Gastrocnemius medialis (tissue), 4 donors: ENCODE measurements at regions not wholly inside any gene's neighbourhood (a gene's known extent, or its start where the extent isn't known, plus 50 kb on each side); places are given as distances from the start of the nearest gene placed in this dataset.

Source experiments
- ATAC-seq, 2 donors: fragments of 150-250 bp; one replicate each; pipeline ENCODE4 v1.9.1; 2016
- DNase-seq, 2 donors: peaks; one replicate each; pipeline ENCODE4 v3.0.0-alpha.2; 2019
- H3K27ac ChIP-seq, 4 donors: fragments of 200-600 bp; sonication (generic); 1 replicate in 1 of 4; 2 replicates in 3 of 4; pipeline ENCODE4 v1.5.1; 2016 to 2018; ENCODE audit warnings: mild to moderate bottlenecking in 2 of 4, moderate library complexity in 1 of 4
- H3K27me3 ChIP-seq, 3 donors: fragments of 200-600 bp; sonication (generic) in 2 of 3; 1 replicate in 1 of 3; 2 replicates in 2 of 3; pipeline versions ENCODE4 v1.5.1 to v1.6.0; 2016 to 2019; ENCODE audit warnings: mild to moderate bottlenecking in 1 of 3, moderate library complexity in 1 of 3
- H3K36me3 ChIP-seq, 2 donors: fragments of 200-600 bp; sonication (generic) in 1 of 2; one replicate each; pipeline ENCODE4 v1.5.1; 2017 to 2018
- H3K4me1 ChIP-seq, 2 donors: fragments of 200-600 bp; sonication (generic) in 1 of 2; one replicate each; pipeline ENCODE4 v1.5.1; 2016 to 2017; ENCODE audit warnings: mild to moderate bottlenecking in 2 of 2
- H3K4me3 ChIP-seq, 4 donors: fragments of 200-600 bp; sonication (generic) in 3 of 4; 1 replicate in 1 of 4; 2 replicates in 3 of 4; pipeline ENCODE4 v1.5.1; 2016 to 2019; ENCODE audit warnings: mild to moderate bottlenecking in 2 of 4
- H3K9me3 ChIP-seq, 3 donors: fragments of 200-600 bp; sonication (generic) in 2 of 3; 1 replicate in 1 of 3; 2 replicates in 2 of 3; pipeline ENCODE4 v1.5.1; 2016 to 2019
- POLR2A ChIP-seq, 2 donors: fragments of 450-650 bp; IDR thresholded peaks; one replicate each; pipeline ENCODE4 v1.6.1; 2017; ENCODE audit warnings: antibody characterized with exemption in 2 of 2, mild to moderate bottlenecking in 2 of 2, moderate library complexity in 2 of 2
- in situ Hi-C, 4 donors: fragments of 200-750 bp; cut with MboI; loops; one replicate each; pipeline versions ENCODE4 v1.15.0 to v1.8.0; 2017; ENCODE audit warnings: low sequenced_read_pairs in 4 of 4
- intact Hi-C: fragments of 100-400 bp; cut with DNase I; formaldehyde crosslinking; loops from one replicate; pipeline ENCODE4 v1.15.1; 2023; ENCODE audit warnings: low total_unique reads
- TF ChIP-seq, protein P1 (sequence below), 5 experiments: fragments of 450-650 bp in 3 of 5; fragments of 200-600 bp in 2 of 5; sonication (generic) in 2 of 5; IDR thresholded peaks in 4 of 5; conservative IDR thresholded peaks in 1 of 5; 1 replicate in 4 of 5; 2 replicates in 1 of 5; pipeline ENCODE4 v1.5.1; 2016 to 2019; ENCODE audit warnings: antibody characterized with exemption in 5 of 5, mild to moderate bottlenecking in 3 of 5, moderate library complexity in 3 of 5

DNA sequence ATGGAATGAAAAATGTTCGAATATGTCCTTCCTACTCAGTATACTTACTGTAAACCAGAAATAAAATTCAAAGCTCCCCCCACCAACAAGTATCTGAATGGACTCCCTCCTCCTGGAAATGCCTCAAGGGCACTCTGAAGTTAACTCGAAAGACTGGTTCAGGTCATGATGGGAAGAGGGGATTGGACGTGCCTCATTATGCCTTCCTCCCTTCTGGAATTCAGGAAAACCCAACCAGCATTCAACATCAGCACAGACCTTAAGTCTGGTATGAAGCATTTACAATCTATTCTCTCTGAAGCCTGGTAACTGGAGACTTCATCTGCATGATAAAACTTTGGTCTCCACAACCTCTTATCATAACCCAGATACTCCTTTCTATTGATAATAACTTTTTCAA, 428.3 kb upstream of the RAG2 start:
- H3K4me3 ChIP-seq, result no peak overlapping the region
- ATAC-seq, result no peak
- DNase-seq, result no peak
- H3K9me3 ChIP-seq, result no peaks in the 10 kb centered on the region
- no peak overlapping the region for H3K27ac ChIP-seq
- intact Hi-C loops, result no loop called here
- TF ChIP-seq, protein P1, sequence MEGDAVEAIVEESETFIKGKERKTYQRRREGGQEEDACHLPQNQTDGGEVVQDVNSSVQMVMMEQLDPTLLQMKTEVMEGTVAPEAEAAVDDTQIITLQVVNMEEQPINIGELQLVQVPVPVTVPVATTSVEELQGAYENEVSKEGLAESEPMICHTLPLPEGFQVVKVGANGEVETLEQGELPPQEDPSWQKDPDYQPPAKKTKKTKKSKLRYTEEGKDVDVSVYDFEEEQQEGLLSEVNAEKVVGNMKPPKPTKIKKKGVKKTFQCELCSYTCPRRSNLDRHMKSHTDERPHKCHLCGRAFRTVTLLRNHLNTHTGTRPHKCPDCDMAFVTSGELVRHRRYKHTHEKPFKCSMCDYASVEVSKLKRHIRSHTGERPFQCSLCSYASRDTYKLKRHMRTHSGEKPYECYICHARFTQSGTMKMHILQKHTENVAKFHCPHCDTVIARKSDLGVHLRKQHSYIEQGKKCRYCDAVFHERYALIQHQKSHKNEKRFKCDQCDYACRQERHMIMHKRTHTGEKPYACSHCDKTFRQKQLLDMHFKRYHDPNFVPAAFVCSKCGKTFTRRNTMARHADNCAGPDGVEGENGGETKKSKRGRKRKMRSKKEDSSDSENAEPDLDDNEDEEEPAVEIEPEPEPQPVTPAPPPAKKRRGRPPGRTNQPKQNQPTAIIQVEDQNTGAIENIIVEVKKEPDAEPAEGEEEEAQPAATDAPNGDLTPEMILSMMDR (IDR thresholded peaks at IDR 0.05 in 4 of 5, conservative IDR thresholded peaks at IDR 0.05 in 1 of 5), result no peak
- TF ChIP-seq POLR2A (IDR thresholded peaks at IDR 0.05), result no peak
- H3K36me3 ChIP-seq, result no peaks in the 10 kb centered on the region
- no peaks in the 10 kb centered on the region for H3K4me1 ChIP-seq
- in situ Hi-C loops, result no loop called here
- H3K27me3 ChIP-seq, result no peaks in the 10 kb centered on the region

DNA sequence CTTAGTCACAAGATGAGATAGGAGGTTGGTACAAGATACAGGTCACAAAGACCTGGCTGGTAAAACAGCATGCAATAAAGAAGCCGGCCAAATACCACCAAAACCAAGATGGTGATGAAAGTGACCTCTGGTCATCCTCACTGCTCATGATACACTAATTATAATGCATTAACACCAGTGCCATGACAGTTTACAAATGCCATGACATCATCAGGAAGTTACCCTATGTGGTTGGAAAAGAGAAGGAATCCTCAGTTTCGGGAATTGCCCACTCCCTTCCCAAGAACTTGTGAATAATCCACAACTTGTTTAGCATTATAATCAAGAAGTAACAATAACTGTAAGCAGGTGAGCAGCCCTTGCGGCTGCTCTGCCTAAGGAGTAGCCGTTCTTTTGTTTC, 408.5 kb upstream of the RAG2 start:
- no peak overlapping the region for H3K27ac ChIP-seq
- no peak overlapping the region for H3K4me3 ChIP-seq
- no peak for TF ChIP-seq POLR2A (IDR thresholded peaks at IDR 0.05)
- TF ChIP-seq, protein P1 (IDR thresholded peaks at IDR 0.05 in 4 of 5, conservative IDR thresholded peaks at IDR 0.05 in 1 of 5), result no peak
- in situ Hi-C loops, result no loop called here
- ATAC-seq (no peak), DNase-seq (no peak)
- H3K4me1 ChIP-seq, result no peaks in the 10 kb centered on the region
- H3K27me3 ChIP-seq, result no peaks in the 10 kb centered on the region
- H3K36me3 ChIP-seq, result no peaks in the 10 kb centered on the region
- H3K9me3 ChIP-seq, result no peaks in the 10 kb centered on the region
- intact Hi-C loops, result no loop called here

DNA sequence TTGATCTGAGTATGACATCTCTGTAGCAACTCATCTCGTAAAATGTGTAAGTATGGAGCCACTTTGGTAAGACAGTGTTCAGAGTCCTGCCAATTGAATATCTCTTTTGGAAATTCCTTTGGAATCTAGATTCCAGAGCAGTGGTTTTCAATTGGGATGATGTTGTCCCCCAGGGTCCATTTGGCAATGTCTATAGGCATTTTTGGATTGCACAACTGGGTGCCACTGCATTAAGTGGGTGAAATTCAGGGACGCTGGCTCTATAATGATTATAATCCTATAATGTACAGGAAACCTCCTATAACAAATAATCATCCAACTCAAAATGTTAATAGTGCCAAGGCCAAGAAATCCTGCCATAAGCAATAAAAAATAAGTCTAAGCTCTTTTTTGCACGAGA, 404.8 kb upstream of the RAG2 start:
- DNase-seq (no peak), ATAC-seq (no peak)
- Histone ChIP-seq H3K27me3 (no peaks in the 10 kb centered on the region), H3K36me3 (no peaks in the 10 kb centered on the region), H3K4me3 (no peak overlapping the region), H3K4me1 (no peaks in the 10 kb centered on the region), H3K27ac (no peak overlapping the region), H3K9me3 (no peaks in the 10 kb centered on the region)
- in situ Hi-C loops (no loop called here), intact Hi-C loops (no loop called here)
- no peak for TF ChIP-seq POLR2A (IDR thresholded peaks at IDR 0.05)
- TF ChIP-seq, protein P1 (IDR thresholded peaks at IDR 0.05 in 4 of 5, conservative IDR thresholded peaks at IDR 0.05 in 1 of 5), result no peak

DNA sequence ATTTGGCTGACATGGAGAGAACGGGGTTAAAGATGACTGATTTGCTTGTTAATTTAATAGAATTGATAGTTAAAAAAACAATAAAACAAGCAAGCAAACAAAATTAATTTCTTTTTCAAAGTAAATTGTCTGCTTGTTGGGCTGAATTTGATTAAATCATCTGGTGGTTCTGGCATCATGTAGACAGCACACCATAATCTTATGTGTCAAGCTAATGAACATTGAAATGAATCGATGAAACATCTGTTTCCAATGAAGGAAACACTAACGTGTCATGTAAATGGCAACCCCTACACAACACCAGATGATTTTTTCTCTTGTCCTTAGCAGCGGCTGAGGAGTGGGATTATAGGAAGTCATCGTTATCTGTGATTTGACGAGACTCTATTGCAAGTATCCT, 399.6 kb upstream of the RAG2 start:
- in situ Hi-C loops (no loop called here), intact Hi-C loops (no loop called here)
- Histone ChIP-seq H3K4me3 (no peak overlapping the region), H3K9me3 (no peaks in the 10 kb centered on the region), H3K4me1 (no peaks in the 10 kb centered on the region), H3K27me3 (no peaks in the 10 kb centered on the region), H3K36me3 (no peaks in the 10 kb centered on the region), H3K27ac (no peak overlapping the region)
- ATAC-seq (no peak), DNase-seq (no peak)
- TF ChIP-seq, protein P1 (IDR thresholded peaks at IDR 0.05 in 4 of 5, conservative IDR thresholded peaks at IDR 0.05 in 1 of 5), result no peak
- TF ChIP-seq POLR2A (IDR thresholded peaks at IDR 0.05), result no peak

DNA sequence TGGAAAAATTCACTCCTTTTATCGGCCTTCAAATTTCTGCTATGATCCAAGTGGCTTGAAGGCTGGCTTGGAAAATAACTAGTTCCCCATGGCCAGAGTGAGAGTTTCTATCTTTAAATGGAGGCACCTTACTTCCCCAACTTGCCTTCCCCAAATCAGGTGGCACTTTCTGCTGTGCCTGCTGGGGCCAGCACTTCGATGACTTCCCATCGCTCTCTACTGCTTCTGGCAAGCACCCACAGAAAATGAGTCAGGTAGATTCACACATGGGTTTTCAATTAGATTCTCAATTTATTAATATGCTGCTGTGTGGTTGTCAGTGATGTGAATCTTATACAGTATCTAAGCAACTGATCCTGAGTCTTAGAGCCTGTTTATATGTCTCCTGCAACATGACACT, 398.8 kb upstream of the RAG2 start:
- Histone ChIP-seq H3K4me3 (no peak overlapping the region), H3K27me3 (no peaks in the 10 kb centered on the region), H3K9me3 (no peaks in the 10 kb centered on the region), H3K4me1 (no peaks in the 10 kb centered on the region), H3K27ac (no peak overlapping the region), H3K36me3 (no peaks in the 10 kb centered on the region)
- in situ Hi-C loops (no loop called here), intact Hi-C loops (no loop called here)
- ATAC-seq (no peak), DNase-seq (no peak)
- TF ChIP-seq, protein P1 (IDR thresholded peaks at IDR 0.05 in 4 of 5, conservative IDR thresholded peaks at IDR 0.05 in 1 of 5), result no peak
- no peak for TF ChIP-seq POLR2A (IDR thresholded peaks at IDR 0.05)
